ENCODE measurements at regions not wholly inside any gene's neighbourhood (a gene's known extent, or its start where the extent isn't known, plus 50 kb on each side); places are given as distances from the start of the nearest gene placed in this dataset.
A peak's percentile ranks its signal among the peaks of the same experiment; 100 is the strongest.

DNA sequence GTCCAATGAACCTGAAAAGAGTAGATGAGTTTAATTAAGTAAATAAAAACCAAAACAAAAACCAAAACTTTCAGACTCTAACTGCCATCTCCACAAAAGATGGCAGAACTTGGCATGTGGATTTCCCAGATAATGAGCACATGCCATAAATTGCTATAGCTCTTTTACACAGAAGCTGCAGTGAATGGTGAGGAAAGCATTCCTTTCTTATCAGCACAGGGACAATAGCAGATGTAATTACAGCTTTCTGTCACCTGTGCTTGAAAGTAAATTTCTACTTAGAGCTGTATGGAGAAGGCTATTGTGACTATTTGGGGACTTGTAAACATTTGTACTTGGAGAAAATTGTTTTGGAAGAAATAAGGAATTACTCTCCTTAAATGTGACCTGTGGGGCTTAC, 378.4 kb downstream of the RPRM start:
- H3K36me3 ChIP-seq: no peaks in the 10 kb centered on the region
- no peak overlapping the region for H3K4me3 ChIP-seq
- H3K9me3 ChIP-seq: no peaks in the 10 kb centered on the region
- peaks cover 0 to 6% (median 0%) of the 10 kb centered on the region in 4 donors for H3K4me1 ChIP-seq
- no peaks in the 10 kb centered on the region for H3K27me3 ChIP-seq
- DNase-seq: no peak
- TF ChIP-seq, protein P1, sequence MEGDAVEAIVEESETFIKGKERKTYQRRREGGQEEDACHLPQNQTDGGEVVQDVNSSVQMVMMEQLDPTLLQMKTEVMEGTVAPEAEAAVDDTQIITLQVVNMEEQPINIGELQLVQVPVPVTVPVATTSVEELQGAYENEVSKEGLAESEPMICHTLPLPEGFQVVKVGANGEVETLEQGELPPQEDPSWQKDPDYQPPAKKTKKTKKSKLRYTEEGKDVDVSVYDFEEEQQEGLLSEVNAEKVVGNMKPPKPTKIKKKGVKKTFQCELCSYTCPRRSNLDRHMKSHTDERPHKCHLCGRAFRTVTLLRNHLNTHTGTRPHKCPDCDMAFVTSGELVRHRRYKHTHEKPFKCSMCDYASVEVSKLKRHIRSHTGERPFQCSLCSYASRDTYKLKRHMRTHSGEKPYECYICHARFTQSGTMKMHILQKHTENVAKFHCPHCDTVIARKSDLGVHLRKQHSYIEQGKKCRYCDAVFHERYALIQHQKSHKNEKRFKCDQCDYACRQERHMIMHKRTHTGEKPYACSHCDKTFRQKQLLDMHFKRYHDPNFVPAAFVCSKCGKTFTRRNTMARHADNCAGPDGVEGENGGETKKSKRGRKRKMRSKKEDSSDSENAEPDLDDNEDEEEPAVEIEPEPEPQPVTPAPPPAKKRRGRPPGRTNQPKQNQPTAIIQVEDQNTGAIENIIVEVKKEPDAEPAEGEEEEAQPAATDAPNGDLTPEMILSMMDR (IDR thresholded peaks at IDR 0.05): no peak
- TF ChIP-seq POLR2A (IDR thresholded peaks at IDR 0.05): no peak
- H3K27ac ChIP-seq: no peak overlapping the region

DNA sequence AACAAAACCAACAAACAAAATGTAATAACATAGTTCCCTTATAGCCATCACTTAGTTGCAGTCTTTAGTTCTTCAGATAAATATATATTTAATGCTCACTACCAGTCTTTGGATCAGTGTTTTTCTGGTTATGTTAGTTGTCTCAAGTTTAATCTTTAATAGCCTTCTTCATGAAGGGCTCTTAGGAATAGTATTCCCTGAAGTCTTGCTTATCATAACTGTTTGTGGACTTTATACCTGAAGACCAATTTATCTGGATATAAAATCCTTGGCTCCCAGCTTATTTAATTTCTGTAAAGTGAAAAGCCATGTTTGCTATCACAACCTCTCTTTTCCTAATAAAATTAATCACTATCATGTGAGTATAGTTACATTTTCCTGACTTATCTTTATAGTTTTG, 379.7 kb downstream of the ARL6IP6 start:
- Histone ChIP-seq H3K4me3 (no peak overlapping the region), H3K27ac (peak overlapping the region in 1 of 4 donors; percentile 13), H3K9me3 (no peaks in the 10 kb centered on the region), H3K4me1 (peaks cover 0 to 6% (median 0%) of the 10 kb centered on the region in 4 donors), H3K27me3 (no peaks in the 10 kb centered on the region), H3K36me3 (no peaks in the 10 kb centered on the region)
- TF ChIP-seq, protein P1 (IDR thresholded peaks at IDR 0.05): no peak
- no peak for TF ChIP-seq POLR2A (IDR thresholded peaks at IDR 0.05)
- DNase-seq: no peak

DNA sequence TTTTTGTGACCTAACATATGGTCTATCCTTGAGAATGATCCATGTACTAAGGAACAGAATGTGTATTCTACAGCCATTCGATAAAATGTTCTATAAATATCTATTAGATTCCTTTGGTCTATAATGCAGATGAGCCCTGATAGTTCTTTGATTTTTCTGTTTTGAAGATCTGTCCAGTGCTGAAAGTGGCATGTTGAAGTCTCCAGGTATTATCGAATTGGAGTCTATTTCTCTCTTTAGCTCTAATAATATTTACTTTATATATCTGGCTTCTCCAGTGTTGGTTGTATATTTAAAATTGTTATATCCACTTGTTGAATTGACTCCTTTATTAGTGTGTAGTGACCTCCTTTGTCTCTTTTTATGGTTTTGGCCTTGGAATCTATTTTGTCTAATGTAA, 377.9 kb downstream of the ARL6IP6 start:
- Histone ChIP-seq H3K36me3 (no peaks in the 10 kb centered on the region), H3K9me3 (no peaks in the 10 kb centered on the region), H3K4me3 (no peak overlapping the region), H3K27me3 (no peaks in the 10 kb centered on the region), H3K27ac (no peak overlapping the region), H3K4me1 (peaks cover 0 to 6% (median 0%) of the 10 kb centered on the region in 4 donors)
- no peak for DNase-seq
- no peak for TF ChIP-seq POLR2A (IDR thresholded peaks at IDR 0.05)
- TF ChIP-seq, protein P1 (IDR thresholded peaks at IDR 0.05): no peak

DNA sequence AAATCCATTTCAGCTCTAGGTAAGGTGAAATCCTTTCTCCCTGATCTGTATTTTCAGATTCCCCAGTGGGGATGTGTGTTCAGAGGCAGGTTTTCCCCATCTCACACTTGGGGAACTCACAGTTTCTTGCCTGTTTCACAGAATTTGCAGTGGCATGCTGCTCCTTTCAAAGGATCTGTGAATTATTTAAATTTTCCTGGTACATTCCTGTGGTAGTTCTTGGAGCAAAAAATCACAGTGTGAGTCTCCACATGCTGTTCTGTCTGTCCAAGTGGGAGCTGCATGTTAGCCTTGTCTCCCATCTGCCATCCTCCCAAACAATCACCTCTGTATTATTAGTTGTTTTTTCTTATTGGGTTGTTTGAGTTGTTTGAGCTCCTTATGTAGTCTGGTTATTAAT, 372.9 kb downstream of the ARL6IP6 start:
- Histone ChIP-seq H3K4me1 (no peaks in the 10 kb centered on the region), H3K27me3 (no peaks in the 10 kb centered on the region), H3K9me3 (no peaks in the 10 kb centered on the region), H3K36me3 (no peaks in the 10 kb centered on the region), H3K4me3 (no peak overlapping the region), H3K27ac (no peak overlapping the region)
- TF ChIP-seq, protein P1 (IDR thresholded peaks at IDR 0.05): no peak
- no peak for TF ChIP-seq POLR2A (IDR thresholded peaks at IDR 0.05)
- no peak for DNase-seq

DNA sequence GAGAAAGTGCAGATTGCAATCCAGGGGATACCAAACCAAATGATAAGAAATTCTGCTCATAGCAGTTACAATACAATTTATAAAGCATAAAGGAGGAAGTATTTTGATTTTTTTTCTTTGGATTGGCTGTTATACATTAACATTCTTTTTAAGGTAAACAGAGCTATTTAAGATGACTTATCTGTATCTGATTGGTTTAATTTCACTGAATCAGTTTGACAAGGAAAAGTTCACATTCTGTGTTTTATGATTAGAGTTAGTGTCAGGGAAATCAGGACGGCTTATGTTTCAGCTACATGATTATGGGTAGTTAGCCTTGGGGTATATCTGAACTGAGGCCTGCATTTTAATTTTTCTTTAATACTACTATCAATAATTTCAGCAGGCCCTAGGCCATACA, 360.9 kb downstream of the ARL6IP6 start:
- Histone ChIP-seq H3K27ac (no peak overlapping the region), H3K4me1 (peaks cover 0 to 5% (median 0%) of the 10 kb centered on the region in 4 donors), H3K9me3 (no peaks in the 10 kb centered on the region), H3K4me3 (no peak overlapping the region), H3K27me3 (no peaks in the 10 kb centered on the region), H3K36me3 (no peaks in the 10 kb centered on the region)
- TF ChIP-seq POLR2A (IDR thresholded peaks at IDR 0.05): no peak
- TF ChIP-seq, protein P1 (IDR thresholded peaks at IDR 0.05): no peak
- no peak for DNase-seq

DNA sequence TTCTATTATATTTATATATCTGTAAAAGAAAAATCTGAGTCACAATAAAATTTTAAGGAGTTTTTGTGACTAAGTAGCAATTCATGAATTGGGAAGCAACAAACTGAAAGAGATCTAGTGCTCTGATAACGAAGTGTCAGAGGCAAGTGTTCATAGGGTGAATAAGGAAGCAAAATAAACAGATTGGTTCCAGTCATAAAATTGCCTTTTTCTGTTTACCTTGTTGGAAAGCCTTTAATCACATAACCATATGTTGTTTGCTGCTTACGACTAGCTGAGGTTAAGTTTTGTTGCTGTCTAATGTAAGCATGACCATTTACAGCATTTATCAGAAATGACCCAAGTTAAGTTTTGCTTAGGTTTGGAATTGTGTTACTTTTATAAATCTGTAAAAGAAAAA, 358.9 kb downstream of the ARL6IP6 start:
- Histone ChIP-seq H3K27ac (no peak overlapping the region), H3K27me3 (no peaks in the 10 kb centered on the region), H3K36me3 (no peaks in the 10 kb centered on the region), H3K9me3 (no peaks in the 10 kb centered on the region), H3K4me1 (peaks cover 0 to 5% (median 0%) of the 10 kb centered on the region in 4 donors), H3K4me3 (no peak overlapping the region)
- TF ChIP-seq, protein P1 (IDR thresholded peaks at IDR 0.05): no peak
- TF ChIP-seq POLR2A (IDR thresholded peaks at IDR 0.05): no peak
- no peak for DNase-seq

Data from Peyer's patch (tissue), 4 donors.